GM12878 (cell line): ENCODE measurements at regions not wholly inside any gene's neighbourhood (a gene's known extent, or its start where the extent isn't known, plus 50 kb on each side); places are given as distances from the start of the nearest gene placed in this dataset.

Source experiments
- ATF3 ChIP-seq: IDR thresholded peaks from 2 replicates; pipeline ENCODE4 v1.6.1; 2011; ENCODE audit warnings: low read depth, mild to moderate bottlenecking, low read length, moderate library complexity, borderline replicate concordance; ENCODE audit errors: extremely low read depth
- CHD2 ChIP-seq: IDR thresholded peaks from 2 replicates; pipeline ENCODE4 v1.6.1; 2011; ENCODE audit warnings: low read depth, low read length, improper control_type of control experiment, borderline replicate concordance
- CTCF ChIP-seq, 3 experiments: IDR thresholded peaks in 2 of 3; conservative IDR thresholded peaks in 1 of 3; 2 replicates each; pipeline ENCODE4 v1.5.1; 2011; ENCODE audit warnings: low read depth in 3 of 3, low read length in 3 of 3, mild to moderate bottlenecking in 3 of 3, control low read depth in 2 of 3, moderate library complexity in 2 of 3, inconsistent platforms in 1 of 3, mixed read lengths in 1 of 3; ENCODE audit not compliant: control insufficient read depth in 2 of 3, insufficient read depth in 1 of 3; ENCODE audit errors: extremely low read depth in 1 of 3

GRCh38 chr7:69228212-69228811 lies 370.0 kb upstream of the AUTS2 start:
- TF ChIP-seq ATF3: no peak
- TF ChIP-seq CTCF (IDR thresholded peaks at IDR 0.05 in 2 of 3, conservative IDR thresholded peaks at IDR 0.05 in 1 of 3; ENCODE audit: control insufficient read depth in 2 of 3, extremely low read depth in 1 of 3, insufficient read depth in 1 of 3, low read depth in 3 of 3, low read length in 3 of 3): no peak
- no peak for TF ChIP-seq CHD2
